Mesenchymal stem cell (in vitro differentiated cells and primary cell): ENCODE measurements at regions not wholly inside any gene's neighbourhood (a gene's known extent, or its start where the extent isn't known, plus 50 kb on each side); places are given as distances from the start of the nearest gene placed in this dataset.
"Not testable (repeated sequence)": the region's sequence is repeated elsewhere in the genome, so short reads cannot be mapped to it uniquely, and the experiment has no call there.

Source experiments
- DNase-seq: peaks from one replicate; pipeline ENCODE4 v3.0.0-alpha.2; 2013
- H2AFZ ChIP-seq: one replicate; pipeline ENCODE4 v1.6.1; 2013; ENCODE audit warnings: low read depth, mild to moderate bottlenecking, control low read depth, inconsistent platforms, low read length, moderate library complexity
- H2AK5ac ChIP-seq: 2 replicates; pipeline ENCODE4 v1.6.1; 2013; ENCODE audit warnings: low read length, moderate library complexity, mild to moderate bottlenecking, inconsistent platforms; ENCODE audit not compliant: severe bottlenecking
- H2BK120ac ChIP-seq: one replicate; pipeline ENCODE4 v1.6.1; 2013; ENCODE audit warnings: low read depth, mild to moderate bottlenecking, inconsistent platforms, low read length, moderate library complexity
- H2BK12ac ChIP-seq, 2 experiments: one replicate each; pipeline ENCODE4 v1.6.1; 2013; ENCODE audit warnings: inconsistent platforms in 2 of 2, low read length in 2 of 2, mild to moderate bottlenecking in 2 of 2, moderate library complexity in 2 of 2, control low read depth in 1 of 2
- H2BK15ac ChIP-seq: one replicate; pipeline ENCODE4 v1.6.1; 2013; ENCODE audit warnings: mild to moderate bottlenecking, low read depth, inconsistent platforms; ENCODE audit not compliant: poor library complexity, severe bottlenecking
- H2BK5ac ChIP-seq: 2 replicates; pipeline ENCODE4 v1.6.1; 2013; ENCODE audit warnings: low read depth, mild to moderate bottlenecking, low read length, control low read depth, inconsistent platforms; ENCODE audit not compliant: poor library complexity, severe bottlenecking
- H3K14ac ChIP-seq, 2 experiments: one replicate each; pipeline ENCODE4 v1.6.1; 2013; ENCODE audit warnings: inconsistent platforms in 2 of 2, low read length in 2 of 2, control low read depth in 1 of 2, mild to moderate bottlenecking in 1 of 2, moderate library complexity in 1 of 2
- H3K18ac ChIP-seq, 2 experiments: one replicate each; pipeline ENCODE4 v1.6.1; 2013; ENCODE audit warnings: inconsistent platforms in 2 of 2, low read length in 2 of 2, control low read depth in 1 of 2, low read depth in 1 of 2, mild to moderate bottlenecking in 1 of 2
- H3K23ac ChIP-seq, 2 experiments: one replicate each; pipeline ENCODE4 v1.6.1; 2013; ENCODE audit warnings: inconsistent platforms in 2 of 2, low read length in 2 of 2, mild to moderate bottlenecking in 2 of 2, moderate library complexity in 2 of 2, control low read depth in 1 of 2
- H3K27ac ChIP-seq: 2 replicates; pipeline ENCODE4 v1.5.1; 2013; ENCODE audit warnings: mild to moderate bottlenecking, moderate library complexity, low read length, control low read depth, inconsistent platforms; ENCODE audit not compliant: poor library complexity, severe bottlenecking
- H3K27me3 ChIP-seq, 2 experiments: 2 replicates each; pipeline versions ENCODE4 v1.6.1 to v1.7.0; 2013; ENCODE audit warnings: low read length in 2 of 2, mild to moderate bottlenecking in 2 of 2, moderate library complexity in 2 of 2, control low read depth in 1 of 2, inconsistent platforms in 1 of 2; ENCODE audit not compliant: control insufficient read depth in 1 of 2, insufficient read depth in 1 of 2
- H3K36me3 ChIP-seq, 2 experiments: 2 replicates each; pipeline versions ENCODE4 v1.6.1 to v1.7.0; 2013; ENCODE audit warnings: low read length in 2 of 2, control low read depth in 1 of 2, inconsistent platforms in 1 of 2, low read depth in 1 of 2, mild to moderate bottlenecking in 1 of 2; ENCODE audit not compliant: insufficient read depth in 2 of 2, control insufficient read depth in 1 of 2
- H3K4ac ChIP-seq, 2 experiments: one replicate each; pipeline ENCODE4 v1.6.1; 2013; ENCODE audit warnings: inconsistent platforms in 2 of 2, low read length in 2 of 2, mild to moderate bottlenecking in 2 of 2, moderate library complexity in 2 of 2, control low read depth in 1 of 2, low read depth in 1 of 2
- H3K4me1 ChIP-seq: 2 replicates; pipeline ENCODE4 v1.6.1; 2013; ENCODE audit warnings: low read depth, low read length, control low read depth; ENCODE audit not compliant: control insufficient read depth, insufficient read depth
- H3K4me2 ChIP-seq: 2 replicates; pipeline ENCODE4 v1.6.1; 2013; ENCODE audit warnings: low read length, mild to moderate bottlenecking, inconsistent platforms; ENCODE audit not compliant: poor library complexity, severe bottlenecking
- H3K4me3 ChIP-seq, 2 experiments: 2 replicates each; pipeline versions ENCODE4 v1.5.1 to v1.7.0; 2013; ENCODE audit warnings: low read length in 2 of 2, mild to moderate bottlenecking in 2 of 2, control low read depth in 1 of 2, low read depth in 1 of 2; ENCODE audit not compliant: insufficient read depth in 1 of 2
- H3K79me1 ChIP-seq: replicated peaks from 2 replicates; pipeline ENCODE4 v1.6.1; 2013; ENCODE audit warnings: mild to moderate bottlenecking, control low read depth, low read length, inconsistent platforms; ENCODE audit not compliant: poor library complexity, severe bottlenecking
- H3K9ac ChIP-seq: 2 replicates; pipeline ENCODE4 v1.7.0; 2013; ENCODE audit warnings: mild to moderate bottlenecking, low read length, moderate library complexity
- H3K9me3 ChIP-seq: 2 replicates; pipeline ENCODE4 v1.7.0; 2013; ENCODE audit warnings: mild to moderate bottlenecking, low read length; ENCODE audit not compliant: control insufficient read depth
- H4K8ac ChIP-seq: one replicate; pipeline ENCODE4 v1.6.1; 2013; ENCODE audit warnings: inconsistent platforms, mild to moderate bottlenecking, low read length, moderate library complexity
- H4K91ac ChIP-seq: one replicate; pipeline ENCODE4 v1.6.1; 2013; ENCODE audit warnings: mild to moderate bottlenecking, low read length, inconsistent platforms
- WGBS: methylation state at CpG from one replicate; pipeline ENCODE4 v1.1.7; 2013; ENCODE audit warnings: mixed read lengths; 5-methylcytosine and 5-hydroxymethylcytosine counted together

DNA sequence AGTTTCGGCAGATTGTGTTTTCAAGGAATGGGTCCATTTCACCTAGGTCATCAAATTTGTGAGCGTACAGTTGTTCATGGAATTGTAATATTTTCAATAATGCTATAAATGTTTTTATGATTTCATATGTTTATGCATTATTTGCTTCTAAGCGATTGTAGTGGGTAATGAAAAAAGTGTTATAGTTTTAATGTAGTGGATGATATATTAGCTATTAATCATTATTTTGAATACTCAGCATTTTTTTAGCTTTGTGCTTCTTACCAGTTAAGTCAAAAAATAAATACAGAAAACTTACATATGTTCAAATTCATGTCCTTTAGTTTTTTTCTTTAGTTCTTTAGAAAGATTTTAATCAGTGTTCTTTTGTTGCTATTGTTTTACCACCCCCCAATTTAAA, 677.0 kb downstream of the STK39 start:
- H2BK15ac ChIP-seq = no peak overlapping the region
- no peaks in the 10 kb centered on the region for H3K79me1 ChIP-seq
- no peaks in the 10 kb centered on the region for H3K9me3 ChIP-seq
- H3K23ac ChIP-seq = no peak overlapping the region
- no peak for DNase-seq
- no peak overlapping the region for H2AK5ac ChIP-seq
- 100% methylated on average over 1 of the region's 3 CpGs for WGBS
- no peak overlapping the region for H4K8ac ChIP-seq
- H3K36me3 ChIP-seq = no peaks in the 10 kb centered on the region
- no peaks in the 10 kb centered on the region for H3K27me3 ChIP-seq
- no peak overlapping the region for H3K9ac ChIP-seq
- H2AFZ ChIP-seq = no peak overlapping the region
- H2BK12ac ChIP-seq = no peak overlapping the region
- no peak overlapping the region for H4K91ac ChIP-seq
- no peak overlapping the region for H2BK120ac ChIP-seq
- H3K4me2 ChIP-seq = no peak overlapping the region
- H2BK5ac ChIP-seq = no peak overlapping the region
- no peaks in the 10 kb centered on the region for H3K4me1 ChIP-seq
- no peak overlapping the region for H3K14ac ChIP-seq
- no peak overlapping the region for H3K4ac ChIP-seq
- no peak overlapping the region for H3K18ac ChIP-seq
- H3K4me3 ChIP-seq = no peak overlapping the region
- H3K27ac ChIP-seq = no peak overlapping the region

DNA sequence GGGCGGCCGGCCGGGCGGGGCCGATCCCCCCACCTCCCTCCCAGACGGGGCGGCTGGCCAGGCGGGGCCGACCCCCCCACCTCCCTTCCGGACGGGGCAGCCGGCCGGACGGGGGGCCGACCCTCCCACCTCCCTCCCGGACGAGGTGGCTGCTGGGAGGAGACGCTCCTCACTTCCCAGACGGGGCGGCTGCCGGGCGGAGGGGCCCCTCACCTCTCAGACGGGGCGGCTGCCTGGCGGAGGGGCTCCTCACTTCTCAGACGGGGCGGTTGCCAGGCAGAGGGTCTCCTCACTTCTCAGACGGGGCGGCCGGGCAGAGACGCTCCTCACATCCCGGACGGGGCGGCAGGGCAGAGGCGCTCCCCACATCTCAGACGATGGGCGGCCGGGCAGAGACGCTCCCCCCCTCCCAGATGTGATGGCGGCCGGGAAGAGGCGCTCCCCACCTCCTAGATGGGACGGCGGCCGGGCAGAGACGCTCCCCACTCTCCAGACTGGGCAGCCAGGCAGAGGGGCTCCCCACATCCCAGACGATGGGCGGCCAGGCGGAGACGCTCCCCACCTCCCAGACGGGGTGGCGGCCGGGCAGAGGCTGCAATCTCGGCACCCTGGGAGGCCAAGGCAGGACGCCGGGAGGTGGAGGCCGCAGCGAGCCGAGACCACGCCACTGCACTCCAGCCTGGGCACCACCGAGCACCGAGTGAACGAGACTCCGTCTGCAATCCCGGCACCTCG, 675.8 kb downstream of the XIRP2 start:
- not testable (repeated sequence) for H3K23ac ChIP-seq, H2BK12ac ChIP-seq, H3K4me3 ChIP-seq, H4K91ac ChIP-seq, H4K8ac ChIP-seq, H3K4ac ChIP-seq, H2BK15ac ChIP-seq, H3K4me1 ChIP-seq, H3K36me3 ChIP-seq, H3K27ac ChIP-seq, H3K4me2 ChIP-seq, H3K14ac ChIP-seq, H2AFZ ChIP-seq, H3K9ac ChIP-seq, H2BK120ac ChIP-seq, H3K27me3 ChIP-seq, H3K18ac ChIP-seq, H3K79me1 ChIP-seq, H3K9me3 ChIP-seq, DNase-seq, H2BK5ac ChIP-seq, H2AK5ac ChIP-seq
- 94% methylated on average over 45 of the region's 66 CpGs for WGBS

DNA sequence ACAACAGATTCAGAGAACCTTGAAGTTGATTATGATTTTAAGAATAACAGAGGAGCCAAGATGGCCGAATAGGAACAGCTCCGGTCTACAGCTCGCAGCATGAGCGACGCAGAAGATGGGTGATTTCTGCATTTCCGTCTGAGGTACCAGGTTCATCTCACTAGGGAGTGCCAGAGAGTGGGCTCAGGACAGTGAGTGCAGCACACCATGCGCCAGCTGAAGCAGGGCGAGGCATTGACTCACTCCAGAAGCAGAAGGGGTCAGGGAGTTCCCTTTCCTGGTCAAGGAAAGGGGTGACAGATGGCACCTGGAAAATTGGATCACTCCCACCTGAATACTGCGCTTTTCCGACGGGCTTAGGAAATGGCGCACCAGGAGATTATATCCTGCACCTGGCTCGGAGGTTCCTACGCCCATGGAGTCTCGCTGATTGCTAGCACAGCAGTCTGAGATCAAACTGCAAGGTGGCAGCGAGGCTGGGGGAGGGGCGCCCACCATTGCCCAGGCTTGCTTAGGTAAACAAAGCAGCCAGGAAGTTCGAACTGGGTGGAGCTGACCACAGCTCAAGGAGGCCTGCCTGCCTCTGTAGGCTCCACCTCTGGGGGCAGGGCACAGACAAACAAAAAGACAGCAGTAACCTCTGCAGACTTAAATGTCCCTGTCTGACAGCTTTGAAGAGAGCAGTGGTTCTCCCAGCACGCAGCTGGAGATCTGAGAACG, 670.2 kb downstream of the XIRP2 start:
- not testable (repeated sequence) for H3K4me2 ChIP-seq, H3K79me1 ChIP-seq, DNase-seq, H2AK5ac ChIP-seq, H2BK120ac ChIP-seq, H3K9me3 ChIP-seq, H3K4me3 ChIP-seq, H3K14ac ChIP-seq, H4K8ac ChIP-seq, H3K4me1 ChIP-seq, H2AFZ ChIP-seq, H2BK5ac ChIP-seq, H3K4ac ChIP-seq, H3K9ac ChIP-seq, H3K36me3 ChIP-seq, H3K18ac ChIP-seq, H3K27me3 ChIP-seq, H3K23ac ChIP-seq, H3K27ac ChIP-seq, H4K91ac ChIP-seq, H2BK12ac ChIP-seq, H2BK15ac ChIP-seq
- WGBS = 98% methylated on average over 20 of the region's 20 CpGs

DNA sequence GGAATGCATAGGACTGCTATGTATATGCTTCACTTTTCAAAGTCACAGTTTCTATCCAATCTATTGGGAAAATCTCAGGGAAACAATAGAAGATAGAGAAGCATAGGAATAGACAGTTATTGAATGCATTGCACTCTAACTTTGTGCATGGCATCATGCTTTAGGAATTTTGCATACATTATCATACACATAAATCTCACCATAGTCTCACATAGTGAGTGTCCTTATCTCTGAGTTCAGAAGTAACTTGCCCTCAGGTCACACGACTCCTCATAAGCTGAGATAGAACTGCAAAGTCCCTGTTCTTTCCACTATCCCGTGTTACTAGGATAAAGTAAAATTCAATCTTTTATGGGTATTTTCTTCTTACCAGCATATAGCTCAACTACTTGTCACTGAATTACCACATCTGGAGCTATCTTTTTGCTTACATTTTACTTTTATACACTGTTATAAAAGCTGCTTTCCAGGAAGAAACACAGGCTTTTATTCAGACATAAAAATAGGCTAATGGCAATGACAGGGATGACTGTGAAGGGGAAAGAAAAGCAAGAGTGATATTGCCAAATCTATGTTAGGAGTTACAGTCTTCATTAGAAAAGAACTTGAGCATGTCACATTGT, 666.9 kb downstream of the XIRP2 start:
- Histone ChIP-seq H4K91ac (no peak overlapping the region), H3K4ac (no peak overlapping the region), H4K8ac (no peak overlapping the region), H3K23ac (no peak overlapping the region), H3K9me3 (no peaks in the 10 kb centered on the region), H2BK15ac (no peak overlapping the region), H2BK12ac (no peak overlapping the region), H2BK120ac (no peak overlapping the region), H2AK5ac (no peak overlapping the region), H3K14ac (no peak overlapping the region), H3K27me3 (no peaks in the 10 kb centered on the region), H3K9ac (no peak overlapping the region), H3K79me1 (no peaks in the 10 kb centered on the region), H3K4me2 (no peak overlapping the region), H2AFZ (no peak overlapping the region), H3K4me1 (no peaks in the 10 kb centered on the region), H3K4me3 (no peak overlapping the region), H2BK5ac (no peak overlapping the region), H3K27ac (no peak overlapping the region), H3K18ac (no peak overlapping the region), H3K36me3 (no peaks in the 10 kb centered on the region)
- DNase-seq = peak; percentile 32
- WGBS = 49% methylated on average over 2 of the region's 2 CpGs
